ENCODE measurements at regions not wholly inside any gene's neighbourhood (a gene's known extent, or its start where the extent isn't known, plus 50 kb on each side); places are given as distances from the start of the nearest gene placed in this dataset.

GRCh38 chr12:24081606-24082005, 132.1 kb upstream of the SOX5 start:
- TF ChIP-seq POLR2AphosphoS5 (IDR thresholded peaks at IDR 0.05; ENCODE audit: insufficient read depth, low read depth, low read length) = no peak
- TF ChIP-seq CTCF (IDR thresholded peaks at IDR 0.05; ENCODE audit: extremely low read depth in 1 of 2, insufficient read depth in 1 of 2, low read depth in 1 of 2, low read length in 2 of 2) = no peak
- no peak for TF ChIP-seq MYC (IDR thresholded peaks at IDR 0.05; ENCODE audit: low read depth, low read length)
- no peak for TF ChIP-seq POLR2A (IDR thresholded peaks at IDR 0.05; ENCODE audit: low read depth, low read length)
- TF ChIP-seq EZH2 (IDR thresholded peaks at IDR 0.05; ENCODE audit: borderline replicate concordance, low read depth, low read length, severe bottlenecking) = no peak
- no peak for TF ChIP-seq JUN (IDR thresholded peaks at IDR 0.05; ENCODE audit: borderline replicate concordance, insufficient read depth, insufficient read length, low read depth)
- TF ChIP-seq MAX (IDR thresholded peaks at IDR 0.05; ENCODE audit: insufficient read depth, insufficient read length) = no peak
